ENCODE measurements at regions not wholly inside any gene's neighbourhood (a gene's known extent, or its start where the extent isn't known, plus 50 kb on each side); places are given as distances from the start of the nearest gene placed in this dataset.

- FAIRE-seq: no peak
- TF ChIP-seq CTCF (optimal IDR thresholded peaks at IDR 0.05 in 1 of 3, IDR thresholded peaks at IDR 0.05 in 1 of 3, conservative IDR thresholded peaks at IDR 0.05 in 1 of 3; ENCODE audit: extremely low read depth in 1 of 3, insufficient read depth in 2 of 3, low read length in 3 of 3) (no peak), EZH2 (IDR thresholded peaks at IDR 0.05; ENCODE audit: low read length) (no peak)
- Histone ChIP-seq H3K9me1 (ENCODE audit: control insufficient read depth, extremely low read depth, insufficient read depth, low read length) (no peaks in the 10 kb centered on the region), H3K27ac (ENCODE audit: control insufficient read depth, insufficient read depth, low read length) (no peak overlapping the region), H3K9ac (ENCODE audit: control insufficient read depth, extremely low read depth, insufficient read depth, low read length) (no peak overlapping the region), H4K20me1 (ENCODE audit: control insufficient read depth, extremely low read depth, insufficient read depth, low read length) (no peaks in the 10 kb centered on the region), H3K4me1 (ENCODE audit: control insufficient read depth, extremely low read depth, insufficient read depth, low read length) (no peaks in the 10 kb centered on the region), H2AFZ (ENCODE audit: control insufficient read depth, low read length) (no peak overlapping the region), H3K4me3 (ENCODE audit: control insufficient read depth in 2 of 3, extremely low read depth in 1 of 3, insufficient read depth in 2 of 3, low read depth in 1 of 3, low read length in 3 of 3) (no peak overlapping the region), H3K79me2 (ENCODE audit: control insufficient read depth, insufficient read depth, low read length) (no peaks in the 10 kb centered on the region), H3K9me3 (ENCODE audit: control insufficient read depth, low read depth, low read length) (no peaks in the 10 kb centered on the region), H3K36me3 (ENCODE audit: control insufficient read depth in 2 of 2, extremely low read depth in 1 of 2, insufficient read depth in 2 of 2, low read length in 2 of 2) (no peaks in the 10 kb centered on the region), H3K27me3 (ENCODE audit: control insufficient read depth, extremely low read depth, insufficient read depth, low read length) (no peaks in the 10 kb centered on the region), H3K4me2 (ENCODE audit: control insufficient read depth, extremely low read depth, insufficient read depth, low read depth, low read length) (no peak overlapping the region)
- no peak for DNase-seq (ENCODE audit: low read depth, low spot score)
- dilution Hi-C loops (cut with MboI; ENCODE audit: extremely low pct_ligation_motif_present, low sequenced_read_pairs): no loop called here
Observed at GRCh38 chr2:128903637-128904036, 585.0 kb upstream of the HS6ST1 start.

GRCh38 chr2:128911276-128911675 is 592.6 kb upstream of the HS6ST1 start:
- Histone ChIP-seq H2AFZ (ENCODE audit: control insufficient read depth, low read length) (no peak overlapping the region), H3K9ac (ENCODE audit: control insufficient read depth, extremely low read depth, insufficient read depth, low read length) (no peak overlapping the region), H3K4me1 (ENCODE audit: control insufficient read depth, extremely low read depth, insufficient read depth, low read length) (no peaks in the 10 kb centered on the region), H3K4me2 (ENCODE audit: control insufficient read depth, extremely low read depth, insufficient read depth, low read depth, low read length) (no peak overlapping the region), H3K36me3 (ENCODE audit: control insufficient read depth in 2 of 2, extremely low read depth in 1 of 2, insufficient read depth in 2 of 2, low read length in 2 of 2) (no peaks in the 10 kb centered on the region), H3K27ac (ENCODE audit: control insufficient read depth, insufficient read depth, low read length) (no peak overlapping the region), H3K9me3 (ENCODE audit: control insufficient read depth, low read depth, low read length) (no peaks in the 10 kb centered on the region), H3K4me3 (ENCODE audit: control insufficient read depth in 2 of 3, extremely low read depth in 1 of 3, insufficient read depth in 2 of 3, low read depth in 1 of 3, low read length in 3 of 3) (no peak overlapping the region), H3K9me1 (ENCODE audit: control insufficient read depth, extremely low read depth, insufficient read depth, low read length) (no peaks in the 10 kb centered on the region), H4K20me1 (ENCODE audit: control insufficient read depth, extremely low read depth, insufficient read depth, low read length) (no peaks in the 10 kb centered on the region), H3K79me2 (ENCODE audit: control insufficient read depth, insufficient read depth, low read length) (no peaks in the 10 kb centered on the region), H3K27me3 (ENCODE audit: control insufficient read depth, extremely low read depth, insufficient read depth, low read length) (no peaks in the 10 kb centered on the region)
- FAIRE-seq (no peak), DNase-seq (ENCODE audit: low read depth, low spot score) (no peak)
- dilution Hi-C loops (cut with MboI; ENCODE audit: extremely low pct_ligation_motif_present, low sequenced_read_pairs): no loop called here
- TF ChIP-seq CTCF (optimal IDR thresholded peaks at IDR 0.05 in 1 of 3, IDR thresholded peaks at IDR 0.05 in 1 of 3, conservative IDR thresholded peaks at IDR 0.05 in 1 of 3; ENCODE audit: extremely low read depth in 1 of 3, insufficient read depth in 2 of 3, low read length in 3 of 3): no peak
- no peak for TF ChIP-seq EZH2 (IDR thresholded peaks at IDR 0.05; ENCODE audit: low read length)
